GDM1 (cell line): ENCODE measurements at regions not wholly inside any gene's neighbourhood (a gene's known extent, or its start where the extent isn't known, plus 50 kb on each side); places are given as distances from the start of the nearest gene placed in this dataset.

ENCODE experiments used
- DNase-seq: peaks from one replicate; lab custom pipeline; 2025; lab: John Stamatoyannopoulos, UW

DNA sequence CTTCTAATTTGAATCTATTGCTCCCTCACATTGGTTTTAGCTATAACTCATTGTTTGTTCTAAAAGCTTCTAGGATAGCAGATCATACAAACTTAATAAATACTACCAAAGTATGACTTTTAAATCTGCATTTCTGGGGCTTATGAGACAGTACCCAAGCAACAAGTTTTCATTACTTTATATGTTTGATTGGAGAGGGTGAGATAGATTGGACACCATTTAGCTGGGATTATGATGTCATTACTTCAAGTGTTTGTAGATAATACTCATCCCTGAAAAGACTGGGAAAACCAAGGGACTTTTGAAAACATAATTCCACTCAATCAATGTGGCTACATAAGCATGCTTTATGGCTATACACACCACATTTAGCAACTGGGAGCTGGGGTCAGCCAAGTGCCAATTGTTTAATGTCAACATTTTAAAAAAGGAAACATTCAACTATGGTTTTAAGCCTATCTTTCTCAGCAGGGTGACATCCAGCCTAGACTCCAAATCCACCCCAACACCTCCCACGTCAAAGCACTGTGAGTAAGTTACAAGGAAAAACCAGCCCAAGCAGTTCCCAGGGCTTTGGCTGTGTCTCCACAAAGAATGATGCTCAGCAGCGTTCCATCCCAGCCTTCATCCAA, 119.9 kb downstream of the ETAA1 start:
- no peak for DNase-seq

- DNase-seq: no peak
These were observed 125.0 kb downstream of the ETAA1 start for GRCh38 chr2:67522148-67522547.

- no peak for DNase-seq
These were observed 127.1 kb downstream of the ETAA1 start for GRCh38 chr2:67524213-67524612.

DNA sequence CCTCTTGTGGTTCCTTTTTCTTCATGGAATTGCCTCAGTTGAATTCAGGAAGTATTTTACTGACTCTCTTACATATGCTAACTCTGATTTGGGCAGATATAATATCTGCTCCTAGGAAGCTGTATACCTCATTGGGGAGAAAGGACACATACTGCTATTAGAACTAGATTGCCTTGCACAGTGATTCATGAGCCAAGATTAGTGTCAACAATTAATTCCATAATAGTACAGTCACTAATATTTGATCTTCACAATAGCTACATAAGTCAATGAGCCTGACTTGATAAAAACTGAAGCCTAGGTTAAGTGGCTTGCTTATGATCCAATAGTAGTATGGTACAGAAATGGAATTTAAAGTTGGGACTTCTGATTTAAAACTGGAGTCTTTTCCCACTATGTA, 127.6 kb downstream of the ETAA1 start:
- no peak for DNase-seq

GRCh38 chr2:67526283-67526682, 129.2 kb downstream of the ETAA1 start:
- no peak for DNase-seq

- no peak for DNase-seq
These were observed 131.2 kb downstream of the ETAA1 start for GRCh38 chr2:67528320-67528719.

- DNase-seq: no peak
These were observed 135.3 kb downstream of the ETAA1 start for GRCh38 chr2:67532387-67532786.

DNA sequence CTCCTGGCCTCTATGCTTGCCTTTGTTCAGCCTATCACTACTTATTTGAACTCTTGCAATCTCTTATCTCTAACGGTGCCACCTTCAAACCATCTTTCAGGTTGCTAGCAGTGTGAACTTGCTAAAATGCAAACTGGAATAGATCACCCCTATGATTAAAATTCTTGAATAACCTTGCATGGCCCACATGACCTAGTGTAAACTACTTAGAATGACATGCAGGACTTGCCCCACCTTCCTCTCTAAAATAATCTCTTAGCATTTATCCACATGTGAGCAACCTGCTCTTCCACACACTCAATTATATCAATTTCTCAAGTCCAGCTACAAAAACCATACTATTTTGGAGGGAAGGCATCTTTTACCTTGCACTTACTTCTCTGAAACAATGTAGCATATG, 137.6 kb downstream of the ETAA1 start:
- DNase-seq: no peak

DNA sequence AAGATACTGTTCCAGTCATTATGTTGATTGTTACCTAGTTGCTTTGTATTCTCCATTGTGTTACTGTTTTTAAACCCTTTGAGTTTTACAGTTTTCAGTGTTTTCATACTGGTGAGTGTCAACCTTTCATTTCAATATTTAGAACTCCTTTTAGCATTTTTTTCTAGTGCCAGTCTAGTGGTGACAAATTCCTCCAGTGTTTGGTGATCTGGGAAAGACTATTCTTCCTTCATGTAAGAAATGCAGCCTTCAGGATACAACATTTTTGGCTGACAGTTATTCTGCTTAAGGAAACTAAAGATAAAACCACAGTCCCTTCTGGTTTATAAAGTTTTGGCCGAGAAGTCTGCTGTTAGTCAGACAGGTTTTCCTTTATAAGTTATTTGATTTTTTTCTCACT, 143.8 kb downstream of the ETAA1 start:
- DNase-seq: no peak

- no peak for DNase-seq
These were observed 147.2 kb downstream of the ETAA1 start for GRCh38 chr2:67544286-67544685.

GRCh38 chr2:67548317-67549201, 151.4 kb downstream of the ETAA1 start:
- DNase-seq: no peak

DNA sequence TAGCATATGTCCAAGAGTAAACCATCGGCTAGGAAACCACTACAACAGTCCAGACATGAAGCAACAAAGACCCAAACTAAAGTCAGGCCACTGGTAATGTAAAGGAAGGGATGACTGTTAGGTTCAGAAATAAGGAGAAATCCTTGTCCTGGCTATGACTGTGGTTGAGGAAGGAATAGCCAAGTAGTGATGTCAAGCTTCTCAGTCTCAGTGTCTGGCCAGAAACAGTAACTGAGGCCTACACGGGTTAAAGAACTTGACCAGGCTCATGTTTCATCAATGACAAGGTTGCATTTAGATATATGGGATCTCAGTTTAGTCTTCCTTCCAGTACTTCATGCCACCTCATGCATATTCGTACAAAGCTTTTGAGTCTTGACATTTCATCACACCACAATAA, 162.0 kb downstream of the ETAA1 start:
- DNase-seq: no peak

DNA sequence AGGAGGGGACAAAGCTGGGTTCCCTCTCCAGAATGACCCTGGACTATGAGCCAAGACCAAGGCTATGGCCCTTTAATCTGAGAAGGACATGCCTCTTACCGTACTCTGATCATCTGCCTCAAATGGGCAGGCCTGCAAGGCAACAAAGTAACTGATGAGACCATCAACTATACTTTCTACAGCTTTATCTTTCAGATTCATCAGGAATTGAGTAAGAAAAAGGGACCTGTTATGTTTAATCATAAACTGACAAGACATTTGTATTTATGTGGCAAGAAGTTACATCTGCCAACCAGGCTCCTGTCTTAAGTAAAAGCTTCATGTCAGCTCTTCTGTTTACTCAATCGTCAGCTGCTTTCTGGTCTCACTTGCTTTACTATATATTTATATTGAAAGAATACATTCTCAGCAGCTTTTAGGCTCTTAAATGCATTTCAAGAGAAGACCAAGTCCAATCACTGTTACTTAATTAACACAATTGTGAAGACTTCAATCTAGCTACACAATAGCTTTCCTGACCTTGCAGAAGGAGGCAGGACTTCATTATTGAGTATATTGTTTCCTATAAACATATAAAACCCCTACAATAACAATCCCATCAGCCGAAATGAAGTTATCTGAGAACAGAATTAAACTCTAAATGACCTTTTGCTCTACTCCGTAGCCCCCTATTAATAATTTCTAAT, 163.8 kb downstream of the ETAA1 start:
- DNase-seq: no peak

DNA sequence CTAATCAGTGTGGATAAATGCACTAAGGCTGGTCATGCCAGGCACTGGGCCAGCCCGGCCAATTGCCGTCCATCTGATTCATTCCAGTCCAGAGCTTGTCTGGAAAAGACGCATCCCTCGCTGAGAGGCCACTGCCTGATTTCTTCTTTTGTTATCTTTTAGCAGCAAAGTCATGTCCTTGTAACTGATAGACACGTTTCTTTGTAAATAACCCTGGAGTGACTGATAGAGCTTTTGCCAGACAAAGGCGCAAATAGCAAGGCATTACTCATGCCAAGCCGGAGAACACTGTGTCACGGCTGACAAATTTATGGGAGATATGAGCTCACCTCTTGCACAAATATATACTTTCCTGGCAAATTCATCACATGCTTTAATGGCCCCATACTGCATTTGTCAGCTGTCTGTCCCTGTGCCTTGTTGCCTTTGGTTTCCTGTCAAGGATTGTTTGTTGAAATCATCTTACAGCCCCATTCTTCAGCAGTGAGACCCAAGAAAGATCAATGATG, 164.4 kb downstream of the ETAA1 start:
- no peak for DNase-seq

- no peak for DNase-seq
These were observed 166.9 kb downstream of the ETAA1 start for GRCh38 chr2:67564076-67564475.

GRCh38 chr2:67564626-67565025, 167.5 kb downstream of the ETAA1 start:
- no peak for DNase-seq

DNA sequence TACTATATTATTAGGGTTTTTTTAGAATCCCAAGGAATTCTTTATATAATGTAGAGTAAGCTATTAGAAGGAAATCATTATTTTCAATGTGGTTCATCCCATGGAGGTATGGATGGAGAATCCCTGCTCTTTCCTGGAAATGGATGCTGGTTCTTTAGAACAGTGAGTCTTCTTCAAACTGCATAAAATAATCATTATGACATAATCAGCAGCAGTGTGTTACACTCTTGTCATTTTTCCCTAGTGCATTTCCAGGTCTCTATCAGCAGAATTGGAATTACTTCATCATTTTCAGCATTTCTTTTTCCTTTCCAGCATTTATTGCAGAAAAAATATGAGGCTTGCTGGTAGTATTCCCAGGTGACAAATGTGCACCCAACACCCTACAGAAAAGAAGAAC, 168.1 kb downstream of the ETAA1 start:
- DNase-seq: no peak

DNA sequence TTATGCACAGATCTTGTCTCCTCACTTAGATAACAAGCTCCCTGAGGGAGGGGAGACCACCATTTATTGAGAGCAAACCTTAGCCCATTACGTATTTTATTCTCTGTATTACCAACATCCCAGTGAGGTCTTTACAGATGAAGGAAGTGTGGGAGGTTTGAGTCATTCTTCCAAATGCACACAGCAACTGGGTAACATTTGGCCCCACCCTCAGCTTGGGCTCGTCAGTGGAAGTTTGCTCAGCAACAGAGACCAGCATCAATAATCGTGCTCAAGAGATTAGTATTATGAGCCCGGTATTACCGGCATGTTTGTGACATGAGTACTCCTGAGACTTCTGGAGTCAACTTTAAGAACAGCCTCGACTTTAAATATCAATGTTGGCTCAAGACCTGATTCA, 168.6 kb downstream of the ETAA1 start:
- no peak for DNase-seq

GRCh38 chr2:67566285-67566684, 169.2 kb downstream of the ETAA1 start:
- no peak for DNase-seq

GRCh38 chr2:67566958-67567635, 170.0 kb downstream of the ETAA1 start:
- DNase-seq: no peak

DNA sequence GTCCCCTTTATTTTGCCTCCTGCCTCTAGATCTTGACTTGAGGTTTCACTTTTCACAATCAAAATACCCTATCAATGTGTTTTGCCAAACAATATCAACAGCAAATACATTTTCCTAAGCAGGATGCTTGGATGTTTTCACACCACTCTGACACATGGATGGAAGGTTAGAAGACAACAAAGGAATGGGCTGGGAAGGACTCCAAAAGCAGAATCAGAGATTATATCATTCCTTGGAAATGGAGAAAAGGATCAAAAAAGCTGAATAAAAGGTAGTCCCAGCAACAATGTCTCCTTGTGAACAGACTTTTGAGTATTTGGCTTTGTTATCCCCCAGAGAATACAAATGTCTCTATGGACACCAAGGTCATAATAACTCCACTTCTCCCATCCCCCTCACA, 170.8 kb downstream of the ETAA1 start:
- DNase-seq: no peak

DNA sequence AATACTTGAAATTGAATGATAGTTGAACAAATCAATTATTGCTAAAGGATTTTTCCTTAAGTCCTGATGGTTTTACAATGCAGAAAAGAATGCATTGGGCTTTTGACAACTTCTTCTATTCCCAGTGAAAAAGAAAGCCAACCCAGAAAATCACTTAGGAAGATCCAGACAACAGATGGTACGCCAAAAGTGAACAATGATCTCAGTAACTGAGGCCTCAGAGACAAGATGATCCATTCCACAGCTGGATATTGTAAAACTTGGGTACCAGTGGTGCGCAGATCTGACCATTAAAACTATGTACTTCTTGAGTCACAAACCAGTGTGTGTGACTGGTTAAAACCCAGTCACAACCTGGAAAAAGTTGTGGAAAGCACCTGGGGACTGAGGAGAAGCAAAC, 173.5 kb downstream of the ETAA1 start:
- no peak for DNase-seq
